IMR-90 (cell line): ENCODE measurements at regions not wholly inside any gene's neighbourhood (a gene's known extent, or its start where the extent isn't known, plus 50 kb on each side); places are given as distances from the start of the nearest gene placed in this dataset.

Experiments used
- ATAC-seq: fragments of 200-7000 bp; cut with Tn5 transposase; 2 replicates; pipeline ENCODE4 v1.9.1; 2020; ENCODE audit warnings: low read depth, mild to moderate bottlenecking, moderate library complexity
- BruUV-seq: library from RNA; stranded (reverse); fragments of 400-500 nt; replicated peaks from 2 replicates; lab custom pipeline; 2021; lab: Mats Ljungman, UMichigan
- CTCF ChIA-PET: fragments of 300-600 bp; formaldehyde crosslinking; extraction: SDS; loops from one replicate; lab custom pipeline; 2021; ENCODE audit warnings: antibody characterized with exemption; lab: Yijun Ruan, JAX
- POLR2A ChIA-PET: fragments of 300-600 bp; sonication (Branson Sonifier 250); formaldehyde crosslinking; loops from one replicate; lab custom pipeline; 2022; ENCODE audit warnings: antibody characterized with exemption; ENCODE audit not compliant: unreplicated experiment; lab: Charles Lee
- DNase-seq: peaks from one replicate; pipeline ENCODE4 v3.0.0; 2013
- H2AFZ ChIP-seq: replicated peaks from 2 replicates; pipeline ENCODE3; 2013; ENCODE audit warnings: low read length, mild to moderate bottlenecking; ENCODE audit not compliant: poor library complexity
- H2AK5ac ChIP-seq: 2 replicates; pipeline ENCODE4 v1.6.1; 2013; ENCODE audit warnings: low read depth, low read length, inconsistent platforms
- H2AK9ac ChIP-seq: replicated peaks from 2 replicates; pipeline ENCODE3; 2013; ENCODE audit warnings: mild to moderate bottlenecking, low read depth, low read length, moderate library complexity; ENCODE audit not compliant: poor library complexity
- H2BK120ac ChIP-seq: 2 replicates; pipeline ENCODE4 v1.6.1; 2013; ENCODE audit warnings: low read depth, low read length, inconsistent platforms
- H2BK15ac ChIP-seq: 3 replicates; pipeline ENCODE4 v1.6.1; 2013; ENCODE audit warnings: low read depth, low read length, inconsistent platforms
- H2BK20ac ChIP-seq: 2 replicates; pipeline ENCODE4 v1.6.1; 2013; ENCODE audit warnings: low read depth, mild to moderate bottlenecking, inconsistent platforms, low read length, moderate library complexity
- H2BK5ac ChIP-seq: 2 replicates; pipeline ENCODE4 v1.6.1; 2013; ENCODE audit warnings: mild to moderate bottlenecking, low read depth, low read length, inconsistent platforms; ENCODE audit not compliant: poor library complexity, severe bottlenecking
- H3K14ac ChIP-seq: replicated peaks from 2 replicates; pipeline ENCODE4 v1.6.1; 2013; ENCODE audit warnings: low read depth, low read length, inconsistent platforms
- H3K18ac ChIP-seq: 2 replicates; pipeline ENCODE4 v1.6.1; 2013; ENCODE audit warnings: low read depth, low read length, control low read depth
- H3K23ac ChIP-seq: 2 replicates; pipeline ENCODE4 v1.6.1; 2013; ENCODE audit warnings: low read depth, low read length, inconsistent platforms
- H3K27ac ChIP-seq: 2 replicates; pipeline ENCODE4 v1.5.1; 2013; ENCODE audit warnings: mild to moderate bottlenecking, control low read depth, low read length; ENCODE audit not compliant: insufficient read depth
- H3K27me3 ChIP-seq: 2 replicates; pipeline ENCODE4 v1.6.1; 2013; ENCODE audit warnings: low read length; ENCODE audit not compliant: control insufficient read depth, insufficient read depth
- H3K36me3 ChIP-seq: 2 replicates; pipeline ENCODE4 v1.6.1; 2013; ENCODE audit warnings: low read length, mixed read lengths; ENCODE audit not compliant: control insufficient read depth, insufficient read depth
- H3K4ac ChIP-seq: 2 replicates; pipeline ENCODE4 v1.6.1; 2013; ENCODE audit warnings: low read depth, low read length, inconsistent platforms
- H3K4me1 ChIP-seq: 2 replicates; pipeline ENCODE4 v1.6.1; 2013; ENCODE audit warnings: low read length, mixed read lengths; ENCODE audit not compliant: control insufficient read depth, insufficient read depth
- H3K4me2 ChIP-seq: 2 replicates; pipeline ENCODE4 v1.6.1; 2013; ENCODE audit warnings: low read depth, mild to moderate bottlenecking, control low read depth, low read length, moderate library complexity
- H3K4me3 ChIP-seq: 2 replicates; pipeline ENCODE4 v1.5.1; 2013; ENCODE audit warnings: low read depth, mild to moderate bottlenecking, control low read depth, low read length, moderate library complexity; ENCODE audit not compliant: insufficient read depth
- H3K56ac ChIP-seq: 2 replicates; pipeline ENCODE4 v1.6.1; 2013; ENCODE audit warnings: low read length, inconsistent platforms; ENCODE audit not compliant: insufficient read depth; ENCODE audit errors: extremely low read depth
- H3K79me1 ChIP-seq, 2 experiments: 2 replicates each; pipeline ENCODE4 v1.6.1; 2013; ENCODE audit warnings: low read length in 2 of 2, inconsistent platforms in 1 of 2, low read depth in 1 of 2
- H3K9ac ChIP-seq: 2 replicates; pipeline ENCODE4 v1.6.1; 2013; ENCODE audit warnings: low read depth, low read length, control low read depth
- H3K9me1 ChIP-seq: 2 replicates; pipeline ENCODE4 v1.6.1; 2013; ENCODE audit warnings: low read length, inconsistent platforms; ENCODE audit not compliant: insufficient read depth
- H3K9me3 ChIP-seq: 2 replicates; pipeline ENCODE4 v1.6.1; 2013; ENCODE audit warnings: low read length; ENCODE audit not compliant: control insufficient read depth, insufficient read depth
- H4K20me1 ChIP-seq: 2 replicates; pipeline ENCODE4 v1.6.1; 2013; ENCODE audit warnings: low read length, inconsistent platforms; ENCODE audit not compliant: insufficient read depth
- H4K5ac ChIP-seq: 2 replicates; pipeline ENCODE4 v1.6.1; 2013; ENCODE audit warnings: mild to moderate bottlenecking, low read depth, low read length, control low read depth
- H4K8ac ChIP-seq, 2 experiments: 2 replicates each; pipeline ENCODE4 v1.6.1; 2013; ENCODE audit warnings: low read depth in 2 of 2, low read length in 2 of 2, control low read depth in 1 of 2, inconsistent platforms in 1 of 2
- H4K91ac ChIP-seq: 2 replicates; pipeline ENCODE4 v1.6.1; 2013; ENCODE audit warnings: low read depth, low read length, inconsistent platforms; ENCODE audit not compliant: insufficient read depth
- CHD1 ChIP-seq: IDR thresholded peaks from 2 replicates; pipeline ENCODE4 v1.6.1; 2012; ENCODE audit warnings: low read depth, low read length, improper control_type of control experiment
- WGBS, 2 experiments: methylation state at CpG; one replicate each; pipeline versions ENCODE4 v1.1.5 to v1.1.7; 2013; ENCODE audit warnings: missing lambda C conversion rate in 2 of 2; ENCODE audit not compliant: insufficient read length in 1 of 2; ENCODE audit errors: extremely low coverage in 2 of 2; 5-methylcytosine and 5-hydroxymethylcytosine counted together
- dilution Hi-C: fragments of 300-500 bp; cut with HindIII; formaldehyde crosslinking; loops from one replicate; pipeline ENCODE4 v1.14.3; 2018; ENCODE audit warnings: low sequenced_read_pairs; ENCODE audit not compliant: unreplicated experiment
- in situ Hi-C: fragments of 300-500 bp; cut with MboI; formaldehyde crosslinking; loops from 3 replicates; pipeline ENCODE4 v1.14.3; 2019; ENCODE audit warnings: low sequenced_read_pairs, inconsistent platforms, mixed read lengths
- intact Hi-C: fragments of 100-400 bp; cut with micrococcal nuclease; formaldehyde crosslinking; loops from 2 replicates; pipeline ENCODE4 v1.10.0; 2022

- no peak overlapping the region for H3K14ac ChIP-seq
- no peak overlapping the region for H3K18ac ChIP-seq
- no peak overlapping the region for H2BK20ac ChIP-seq
- no peaks in the 10 kb centered on the region for H3K27me3 ChIP-seq
- no peak overlapping the region for H2AK5ac ChIP-seq
- 0% methylated on average over 1 of the region's 1 CpG; no CpG with 5 or more reads in 1 of the 2 experiments for WGBS, 2 experiments
- no peak overlapping the region for H3K4me2 ChIP-seq
- H2AK9ac ChIP-seq: no peak overlapping the region
- dilution Hi-C loops (no loop called here), intact Hi-C loops (no loop called here), in situ Hi-C loops (no loop called here)
- no peak overlapping the region for H4K5ac ChIP-seq
- no peak overlapping the region for H2BK5ac ChIP-seq
- H2BK15ac ChIP-seq: no peak overlapping the region
- no peaks in the 10 kb centered on the region for H3K4me1 ChIP-seq
- H3K56ac ChIP-seq: no peak overlapping the region
- ChIA-PET POLR2A (no interaction called here), CTCF (no interaction called here)
- no peak overlapping the region for H2BK120ac ChIP-seq
- H3K9me3 ChIP-seq: peaks cover 37% of the 10 kb centered on the region
- H3K9ac ChIP-seq: no peak overlapping the region
- no TSS peak for BruUV-seq
- DNase-seq (no peak), ATAC-seq (no peak)
- H3K4me3 ChIP-seq: no peak overlapping the region
- no peak overlapping the region for H4K8ac ChIP-seq
- no peaks in the 10 kb centered on the region for H3K9me1 ChIP-seq
- no peak overlapping the region for H3K23ac ChIP-seq
- no peak overlapping the region for H3K27ac ChIP-seq
- no peak overlapping the region for H2AFZ ChIP-seq
- no peak for TF ChIP-seq CHD1
- no peak overlapping the region for H4K91ac ChIP-seq
- H3K79me1 ChIP-seq: no peaks in the 10 kb centered on the region
- H3K36me3 ChIP-seq: no peaks in the 10 kb centered on the region
- no peaks in the 10 kb centered on the region for H4K20me1 ChIP-seq
- H3K4ac ChIP-seq: no peak overlapping the region
Measured at GRCh38 chr18:78911751-78912283, 67.8 kb upstream of the SALL3 start.
